Stimulated activated CD4-positive, alpha-beta T cell treated with anti-CD3 and anti-CD28 coated beads, Interleukin-15, amount 100 ng/mL, for 1 hour (primary cell): ENCODE measurements at regions not wholly inside any gene's neighbourhood (a gene's known extent, or its start where the extent isn't known, plus 50 kb on each side); places are given as distances from the start of the nearest gene placed in this dataset.
"Not testable (repeated sequence)": the region's sequence is repeated elsewhere in the genome, so short reads cannot be mapped to it uniquely, and the experiment has no call there.

Experiments
- DNase-seq, 2 donors: peaks; one replicate each; pipeline ENCODE4 v3.0.0-alpha.2; 2020; ENCODE audit warnings: low read depth in 1 of 2, low spot score in 1 of 2

DNA sequence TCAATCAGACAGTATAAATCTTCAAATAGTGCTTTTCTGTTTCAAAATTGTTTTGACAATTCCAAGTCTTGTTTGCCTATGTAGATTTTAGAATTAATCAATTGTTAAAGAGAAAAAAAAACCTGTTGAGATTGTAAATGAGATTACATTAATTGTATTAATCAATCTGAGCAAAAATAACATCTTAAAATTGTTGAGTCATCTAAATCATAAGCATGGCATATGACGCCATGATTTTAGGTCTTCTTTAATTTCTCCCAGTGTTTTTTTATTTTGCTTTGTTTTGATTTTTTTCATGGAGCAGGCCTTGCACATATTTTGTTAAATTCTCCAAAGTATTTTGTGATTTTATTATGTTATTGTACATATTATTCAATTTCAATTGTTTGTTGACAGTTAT lies 988.0 kb upstream of the SEMA6A start:
- DNase-seq: no peak

DNA sequence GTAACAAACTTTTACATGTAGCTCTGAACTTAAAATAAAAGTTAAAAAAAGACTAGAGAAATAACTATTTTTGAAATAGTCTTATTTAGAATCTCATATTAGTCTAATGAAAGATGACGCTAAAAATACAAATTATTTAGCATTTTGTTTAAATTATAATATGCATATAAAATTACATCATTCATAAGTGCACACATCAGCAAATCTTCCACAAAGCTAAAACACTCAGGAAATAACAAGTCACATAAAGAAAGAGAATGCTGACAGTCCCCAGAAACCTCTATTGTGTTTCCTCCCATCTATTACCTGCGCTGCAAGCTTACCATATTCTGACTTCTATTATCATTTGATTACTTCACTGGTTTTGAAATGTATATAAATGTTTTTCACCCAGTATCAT lies 986.9 kb upstream of the SEMA6A start:
- DNase-seq: no peak

DNA sequence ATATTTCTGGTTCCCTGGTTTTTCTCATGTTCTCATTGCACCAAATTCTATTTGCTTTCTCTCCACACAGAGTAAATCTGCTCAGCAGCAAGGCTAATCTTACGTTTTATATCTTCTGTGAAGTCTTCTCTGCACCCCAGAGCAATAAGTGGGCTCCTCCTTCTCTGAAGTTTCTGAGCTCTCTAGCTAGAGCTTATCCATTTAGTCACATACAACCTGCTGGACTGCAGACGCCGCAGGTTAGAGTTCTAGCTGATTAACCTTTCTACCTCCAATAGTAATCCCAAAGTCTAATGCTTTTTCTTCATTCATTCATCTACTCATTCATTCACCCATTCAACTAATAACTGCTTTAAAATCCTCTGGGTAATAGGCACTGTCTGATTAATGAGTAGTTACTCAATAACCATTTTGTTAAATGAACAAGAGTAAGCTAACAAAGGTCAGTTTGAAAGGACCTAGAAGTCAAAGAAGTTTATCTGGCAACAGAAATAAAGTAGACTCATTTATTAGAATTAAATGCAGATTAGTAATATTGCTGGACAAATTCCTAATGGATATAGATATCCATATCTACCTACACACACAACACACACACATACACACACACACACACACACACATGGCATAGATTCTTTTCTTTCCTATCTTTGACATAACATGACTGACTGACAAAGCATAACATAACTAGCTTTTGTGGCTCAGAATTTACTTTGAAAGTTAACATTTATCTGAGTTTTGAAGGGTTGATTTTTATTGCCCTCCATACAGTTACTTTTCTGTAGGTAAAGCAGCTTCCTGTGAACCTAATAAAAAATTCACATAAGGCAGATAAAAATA lies 984.6 kb upstream of the SEMA6A start:
- DNase-seq: no peak

DNA sequence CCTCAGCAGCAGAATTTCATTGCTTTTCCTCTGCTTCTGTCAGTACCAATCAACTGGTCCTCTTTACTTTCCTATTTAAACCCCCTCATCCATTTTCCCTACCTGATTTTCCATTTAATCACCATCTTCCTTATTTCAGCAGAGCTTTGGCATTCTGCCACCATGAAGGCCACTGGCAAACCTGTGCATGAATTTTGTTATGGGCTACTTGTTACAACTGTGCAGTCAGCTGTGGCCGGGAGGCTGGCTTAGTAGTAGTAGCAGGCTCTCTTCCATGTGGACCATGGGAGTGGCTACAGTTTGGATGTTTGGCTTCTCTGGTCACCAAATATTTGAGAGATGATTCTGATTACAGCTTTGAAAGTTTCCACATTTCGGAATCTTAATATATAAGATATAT lies 976.6 kb upstream of the SEMA6A start:
- DNase-seq: no peak

DNA sequence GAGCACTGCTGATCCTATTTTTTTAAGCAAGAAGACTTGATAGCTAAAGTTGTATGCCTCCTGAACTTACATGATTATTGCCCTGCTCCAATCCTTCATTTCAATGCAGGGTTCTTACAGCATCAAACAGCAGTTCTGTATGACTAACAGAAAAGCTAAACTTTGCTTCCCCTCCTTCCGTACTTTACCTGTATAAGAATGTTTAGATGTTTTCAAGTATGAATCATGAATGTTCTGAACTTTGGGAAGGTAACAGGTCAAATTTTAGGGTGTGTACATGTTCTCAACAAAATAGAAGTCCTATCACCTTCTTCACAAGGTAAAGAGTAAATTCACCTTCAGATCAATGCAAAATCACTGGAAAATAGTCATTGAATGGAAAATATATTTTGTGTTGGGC lies 972.6 kb upstream of the SEMA6A start:
- no peak for DNase-seq

DNA sequence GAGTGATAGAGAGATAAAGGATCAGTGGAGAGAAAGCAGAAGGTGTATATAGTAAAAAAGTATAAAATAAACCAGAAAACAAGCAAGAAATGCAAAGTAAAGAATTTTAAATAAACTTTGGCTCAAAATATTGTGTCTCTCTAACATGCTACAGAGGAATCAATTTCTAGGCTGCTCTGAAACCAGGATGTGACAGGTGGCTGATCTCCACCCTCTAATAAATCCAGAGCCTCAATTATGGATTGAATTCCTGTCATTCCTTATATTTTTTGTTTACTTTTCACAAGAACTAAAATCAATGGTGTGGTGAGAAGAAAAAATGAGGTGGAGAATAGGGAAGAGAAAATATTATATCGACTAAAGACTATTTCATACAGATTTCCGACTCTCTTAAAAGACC lies 965.1 kb upstream of the SEMA6A start:
- DNase-seq: no peak

DNA sequence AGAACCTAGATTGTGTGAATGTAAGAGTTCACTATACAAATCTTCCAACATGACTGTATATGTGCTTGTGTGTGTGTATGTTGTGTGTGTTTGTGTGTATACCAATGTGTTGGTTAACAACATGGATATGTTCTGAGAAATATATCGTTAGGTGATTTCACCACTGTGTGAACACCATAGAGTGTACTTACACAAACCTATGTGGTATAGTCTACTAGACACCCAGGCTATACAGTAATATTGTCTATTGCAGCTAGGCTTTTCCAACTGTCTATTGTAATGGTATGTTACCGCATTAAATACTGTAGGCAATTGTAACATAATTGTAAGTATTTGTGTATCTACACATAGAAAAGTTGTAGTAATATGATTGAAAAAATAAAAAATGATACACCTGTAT lies 959.2 kb upstream of the SEMA6A start:
- no peak for DNase-seq

DNA sequence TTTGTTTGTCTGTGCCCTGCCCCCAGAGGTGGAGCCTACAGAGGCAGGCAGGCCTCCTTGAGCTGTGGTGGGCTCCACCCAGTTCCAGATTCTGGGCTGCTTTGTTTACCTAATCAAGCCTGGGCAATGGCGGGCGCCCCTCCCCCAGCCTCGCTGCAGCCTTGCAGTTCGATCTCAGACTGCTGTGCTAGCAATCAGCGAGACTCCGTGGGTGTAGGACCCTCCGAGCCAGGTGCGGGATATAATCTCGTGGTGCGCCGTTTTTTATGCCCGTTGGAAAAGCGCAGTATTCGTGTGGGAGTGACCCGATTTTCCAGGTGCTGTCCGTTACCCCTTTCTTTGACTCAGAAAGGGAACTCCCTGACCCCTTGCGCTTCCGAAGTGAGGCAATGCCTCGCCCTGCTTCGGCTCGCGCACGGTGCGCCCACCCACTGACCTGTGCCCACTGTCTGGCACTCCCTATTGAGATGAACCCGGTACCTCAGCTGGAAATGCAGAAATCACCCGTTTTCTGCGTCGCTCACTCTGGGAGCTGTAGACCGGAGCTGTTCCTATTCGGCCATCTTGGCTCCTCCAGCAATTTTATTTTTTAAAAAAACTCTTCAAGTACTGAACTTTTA lies 958.5 kb upstream of the SEMA6A start:
- not testable (repeated sequence) for DNase-seq

DNA sequence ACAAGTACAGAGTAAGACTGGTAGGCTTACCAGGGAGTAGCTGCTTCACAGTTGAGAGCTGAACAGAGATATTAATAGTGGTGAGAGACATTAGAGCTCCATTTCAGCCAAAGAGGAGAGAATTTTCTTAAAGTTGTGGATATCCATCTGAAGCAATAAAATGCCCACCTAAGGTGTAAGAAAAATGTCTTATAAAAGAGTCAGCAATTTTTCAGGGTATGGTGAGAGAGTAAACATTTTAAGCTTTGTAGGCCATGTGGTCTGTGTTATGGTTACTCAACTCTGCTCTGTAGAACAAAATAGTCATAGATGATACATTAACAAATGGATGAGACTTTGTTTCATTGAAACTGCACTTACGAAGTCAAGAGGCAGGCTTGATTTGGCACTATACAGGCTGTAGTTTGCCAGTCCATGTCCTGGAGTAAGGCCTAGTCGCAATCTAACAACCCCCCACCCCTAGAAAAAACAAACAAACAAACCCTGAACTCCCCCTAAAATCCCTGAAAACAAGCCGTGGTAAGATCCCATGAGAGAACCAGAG lies 945.4 kb upstream of the SEMA6A start:
- no peak for DNase-seq

DNA sequence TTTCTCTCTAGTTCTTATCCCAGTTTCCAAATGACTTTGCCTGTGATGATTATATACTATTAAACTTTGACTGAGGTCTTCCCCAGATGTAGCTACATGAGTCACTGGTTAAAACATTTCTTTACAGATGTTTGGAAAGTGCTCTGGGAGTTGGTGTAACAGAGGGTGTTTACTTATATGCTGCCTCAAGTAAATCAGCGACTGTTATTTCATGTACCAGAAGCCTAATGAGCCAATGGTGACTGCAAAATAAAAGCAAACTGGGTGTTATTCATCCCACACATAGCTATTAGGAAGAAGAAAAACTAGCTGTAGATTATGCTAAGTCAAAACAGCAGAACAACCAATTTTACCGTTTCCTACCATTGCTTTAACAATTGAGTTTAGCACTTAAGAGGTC lies 929.7 kb upstream of the SEMA6A start:
- no peak for DNase-seq

DNA sequence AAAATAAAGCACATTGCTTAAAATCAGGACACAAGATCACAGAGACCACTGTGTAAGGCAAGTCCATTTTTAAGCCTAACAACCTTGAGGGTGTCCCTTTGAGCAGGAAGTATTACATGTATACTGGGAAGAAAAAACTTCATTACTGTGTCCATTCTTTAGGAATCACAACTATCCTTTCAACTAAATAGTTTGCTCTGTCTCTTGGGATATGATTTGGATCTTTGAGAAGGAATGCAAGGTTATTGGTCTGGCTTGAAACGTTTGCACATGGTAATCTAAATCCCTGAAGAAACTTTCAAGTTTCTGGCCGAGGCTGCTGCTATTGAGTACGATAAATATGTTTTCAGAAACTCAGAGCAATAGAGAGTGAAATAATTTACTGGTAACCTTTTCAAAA lies 923.0 kb upstream of the SEMA6A start:
- DNase-seq: no peak

DNA sequence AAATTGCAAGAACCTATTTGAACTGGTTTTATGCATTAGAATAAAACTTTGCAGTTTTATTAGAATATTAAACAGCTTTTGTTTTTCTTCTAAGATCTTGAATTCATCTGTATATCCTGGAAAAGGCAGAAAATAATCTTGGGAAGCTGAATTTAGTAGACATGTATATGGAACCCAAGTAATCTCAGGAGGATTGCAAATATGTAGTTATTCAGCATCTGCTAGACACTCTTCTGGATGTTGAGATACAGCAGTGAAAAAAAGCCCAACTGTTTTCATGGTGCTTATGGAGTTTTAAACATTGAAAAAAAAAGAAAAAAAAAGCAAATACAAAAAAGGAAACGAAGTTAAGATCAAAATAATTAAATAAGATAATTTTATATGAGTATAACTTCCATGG lies 922.2 kb upstream of the SEMA6A start:
- DNase-seq: no peak

DNA sequence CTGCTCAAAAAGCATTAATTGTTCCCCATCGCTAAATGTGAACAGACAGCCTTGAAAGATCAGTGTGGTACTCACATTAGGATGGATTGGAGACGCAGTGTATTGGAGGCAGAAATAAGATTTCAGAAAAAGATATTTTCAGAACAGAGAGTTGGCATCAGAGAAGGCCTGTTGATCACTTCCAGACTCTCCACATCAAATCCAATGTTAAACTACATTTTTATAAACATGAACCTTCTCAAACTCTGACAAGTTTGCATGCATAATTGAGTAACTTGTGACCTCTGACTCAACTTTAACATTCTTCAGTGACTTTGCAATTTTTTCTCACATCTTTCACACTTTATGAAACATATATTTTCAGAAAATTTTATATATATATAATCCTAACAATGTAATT lies 919.6 kb upstream of the SEMA6A start:
- no peak for DNase-seq

DNA sequence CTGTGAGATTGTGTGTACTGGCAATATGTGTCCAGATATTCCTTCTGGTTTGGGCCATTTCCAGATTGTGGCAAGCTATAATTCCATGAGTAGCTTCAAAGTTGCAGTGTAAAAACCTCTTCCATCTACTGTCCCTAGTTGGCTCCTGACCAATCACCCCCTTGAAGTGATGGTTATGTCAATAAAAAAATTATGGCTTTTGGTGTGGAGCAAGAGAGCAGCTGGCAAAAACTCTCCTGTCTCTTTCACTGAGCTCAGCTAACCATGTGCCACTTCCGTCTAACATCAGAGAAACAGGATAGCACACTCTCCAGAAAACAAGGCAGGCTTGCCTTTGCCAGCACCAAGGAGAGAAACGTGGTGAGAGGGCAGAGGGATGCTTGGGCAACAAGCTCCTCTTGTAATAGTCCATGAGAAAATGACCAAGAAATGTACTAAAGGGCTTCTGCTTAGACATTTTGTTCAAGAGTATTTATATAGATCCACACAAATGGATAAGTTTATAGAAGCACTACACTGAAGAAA lies 914.4 kb upstream of the SEMA6A start:
- no peak for DNase-seq

DNA sequence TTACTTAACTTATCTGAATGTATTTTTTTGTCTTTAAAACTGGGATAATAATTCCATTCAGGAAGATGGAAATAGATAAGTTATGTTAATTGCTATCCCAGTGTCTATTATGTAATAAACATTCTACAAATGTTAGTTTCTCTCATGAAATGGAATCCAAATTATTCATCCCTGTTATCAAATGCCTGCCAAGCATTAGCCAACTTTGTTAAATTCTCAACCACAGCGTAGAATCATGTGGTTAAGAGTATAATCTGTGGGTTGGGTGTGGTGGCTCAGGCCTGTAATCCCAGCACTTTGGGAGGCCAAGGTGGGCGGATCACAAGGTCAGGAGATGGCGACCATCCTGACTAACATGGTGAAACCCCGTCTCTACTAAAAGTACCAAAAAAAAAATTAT lies 912.9 kb upstream of the SEMA6A start:
- no peak for DNase-seq

DNA sequence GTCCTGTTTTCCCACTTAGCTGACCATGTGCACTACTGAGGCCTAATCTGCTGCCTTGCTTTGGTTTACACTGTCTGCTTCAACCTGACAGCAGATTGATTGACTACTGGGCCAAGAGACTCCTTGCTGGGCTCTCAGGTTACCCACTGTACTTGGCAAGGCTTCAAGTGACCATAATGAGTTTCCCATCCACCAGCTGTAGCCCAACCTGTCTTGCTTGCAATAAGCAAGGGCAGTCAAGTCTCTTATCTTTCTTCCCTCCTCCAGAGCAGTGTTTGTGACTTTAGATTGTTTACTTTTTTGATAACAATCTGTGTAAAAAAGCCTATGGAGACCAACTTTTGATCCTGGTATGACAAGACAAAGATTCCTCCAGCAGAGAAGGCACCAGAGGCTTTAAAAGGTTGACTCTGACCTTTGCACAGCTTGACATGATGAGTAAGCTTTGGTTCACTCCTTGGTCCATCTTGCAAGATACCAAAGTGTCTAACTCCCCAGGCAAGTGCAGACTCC lies 912.3 kb upstream of the SEMA6A start:
- DNase-seq: no peak

DNA sequence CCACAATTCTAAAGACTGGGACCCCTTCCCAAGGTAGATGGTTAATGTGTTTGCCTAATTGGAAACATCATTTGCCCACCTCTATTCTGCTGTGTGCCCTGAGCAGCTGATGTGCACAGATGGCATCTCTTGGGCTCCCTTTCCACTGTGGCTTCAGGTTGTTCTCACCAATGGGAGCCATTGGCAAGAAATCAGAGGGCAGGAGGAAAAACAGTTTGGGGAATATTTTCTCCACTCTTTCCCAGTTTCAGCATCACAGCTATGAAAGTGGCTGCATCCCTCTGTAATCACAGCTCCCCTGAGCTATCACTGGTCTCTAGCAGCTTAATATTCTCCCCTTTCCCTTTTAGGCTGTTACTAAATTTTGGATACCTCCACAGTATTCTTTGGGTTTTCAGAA lies 911.6 kb upstream of the SEMA6A start:
- DNase-seq: no peak

DNA sequence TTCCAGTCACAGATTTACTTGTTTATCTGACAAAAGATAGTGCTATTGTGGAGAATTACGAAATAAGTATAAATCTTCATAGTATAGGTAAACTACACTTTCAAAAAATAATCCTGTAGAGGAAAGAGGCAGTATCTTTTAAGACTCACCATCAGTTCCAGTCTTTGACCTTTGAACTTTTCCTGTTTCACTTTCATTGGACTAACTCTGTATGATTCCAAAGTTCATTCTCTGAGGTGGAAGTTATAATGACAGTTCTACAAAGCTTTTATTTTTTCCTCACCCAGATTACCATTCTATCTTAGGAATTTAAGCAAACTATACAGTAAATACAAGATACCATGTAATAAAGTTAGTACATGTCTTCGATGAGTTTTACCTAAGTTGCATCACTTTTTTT lies 901.3 kb upstream of the SEMA6A start:
- DNase-seq: no peak

DNA sequence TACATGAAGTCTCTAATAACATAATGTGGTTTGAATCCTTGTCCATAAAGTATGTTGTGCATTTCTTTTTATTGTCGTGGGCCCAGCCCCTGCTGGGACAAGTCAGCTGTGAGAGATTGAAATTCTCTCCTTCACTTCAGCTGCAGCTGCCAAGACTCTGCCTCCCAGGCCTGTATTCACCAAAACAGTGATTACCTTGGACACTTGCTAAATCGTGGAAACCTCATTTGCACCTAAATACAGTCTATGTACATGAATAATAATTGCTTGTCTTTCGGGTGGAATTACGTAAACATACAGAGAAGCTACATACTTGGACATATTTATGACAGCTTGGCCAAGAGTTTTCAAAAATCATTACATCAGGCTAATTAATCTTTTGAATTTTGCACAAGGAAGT lies 898.5 kb upstream of the SEMA6A start:
- no peak for DNase-seq

DNA sequence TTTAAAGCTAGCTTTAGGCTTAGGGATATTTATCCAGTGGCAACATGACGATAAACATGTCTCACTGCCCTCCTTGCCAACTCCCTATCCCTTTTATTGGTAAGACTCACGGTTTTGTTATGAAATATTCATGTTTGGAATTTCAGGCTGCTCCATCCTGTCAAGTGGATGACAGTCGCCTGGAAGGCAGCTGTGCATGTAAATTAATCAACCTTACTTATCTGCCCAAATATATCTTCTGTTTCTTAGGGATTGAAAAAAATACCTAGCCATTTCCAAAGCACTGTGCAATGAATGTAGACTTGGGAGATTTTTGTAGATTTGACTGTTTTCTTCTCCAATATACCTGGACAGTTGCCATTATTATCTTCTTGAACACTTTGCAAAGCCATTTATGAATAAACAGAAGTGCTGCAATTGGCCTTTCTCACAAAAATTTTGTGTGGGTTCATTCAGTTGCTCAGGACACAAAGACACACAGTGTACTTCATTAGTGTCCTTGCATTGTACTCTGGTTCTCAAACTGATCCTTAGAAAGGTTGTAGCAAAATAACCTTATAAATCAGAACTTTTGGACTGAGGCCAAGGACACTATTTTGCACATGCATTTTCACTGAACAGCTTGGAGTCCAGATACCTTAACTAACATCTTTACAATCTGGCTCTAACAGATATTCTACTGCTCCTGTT lies 889.4 kb upstream of the SEMA6A start:
- no peak for DNase-seq

DNA sequence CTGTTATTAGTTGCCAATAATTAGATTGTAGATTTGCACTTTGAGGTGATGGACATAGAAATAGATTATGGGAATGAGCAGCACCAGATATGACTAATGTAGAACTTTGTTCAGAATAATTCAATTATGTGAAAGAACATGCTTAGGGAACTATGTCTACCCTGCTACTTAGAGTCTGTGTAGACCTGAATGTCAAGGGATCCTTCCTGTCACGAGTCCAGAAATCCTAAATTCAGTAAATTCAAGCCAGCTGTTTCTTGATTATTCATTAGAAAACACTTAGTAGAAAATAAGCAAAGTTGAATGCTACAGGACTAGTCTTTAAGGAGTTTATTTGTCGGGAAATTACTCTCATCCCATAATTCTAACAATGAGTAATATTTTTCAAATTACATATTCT lies 887.3 kb upstream of the SEMA6A start:
- DNase-seq: no peak

DNA sequence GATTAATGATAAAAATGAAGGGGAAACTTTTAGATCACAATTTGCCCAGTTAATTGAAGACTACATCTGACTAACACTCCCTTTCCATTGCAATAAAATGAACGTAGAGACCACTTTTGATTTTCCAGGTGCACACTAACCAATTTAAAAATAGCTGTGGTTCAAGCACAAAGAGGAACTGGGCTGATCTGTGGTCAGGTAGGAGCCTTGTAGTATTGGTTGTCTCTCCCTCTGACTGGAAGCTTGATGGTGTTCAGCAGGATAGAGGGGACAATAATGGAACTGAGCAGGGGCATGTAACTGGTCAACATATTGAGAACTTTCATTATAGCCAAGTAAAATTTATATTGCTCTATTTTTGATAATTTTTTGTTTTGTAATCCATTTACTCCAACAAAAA lies 886.8 kb upstream of the SEMA6A start:
- DNase-seq: no peak
